ENCODE measurements at regions not wholly inside any gene's neighbourhood (a gene's known extent, or its start where the extent isn't known, plus 50 kb on each side); places are given as distances from the start of the nearest gene placed in this dataset.

DNA sequence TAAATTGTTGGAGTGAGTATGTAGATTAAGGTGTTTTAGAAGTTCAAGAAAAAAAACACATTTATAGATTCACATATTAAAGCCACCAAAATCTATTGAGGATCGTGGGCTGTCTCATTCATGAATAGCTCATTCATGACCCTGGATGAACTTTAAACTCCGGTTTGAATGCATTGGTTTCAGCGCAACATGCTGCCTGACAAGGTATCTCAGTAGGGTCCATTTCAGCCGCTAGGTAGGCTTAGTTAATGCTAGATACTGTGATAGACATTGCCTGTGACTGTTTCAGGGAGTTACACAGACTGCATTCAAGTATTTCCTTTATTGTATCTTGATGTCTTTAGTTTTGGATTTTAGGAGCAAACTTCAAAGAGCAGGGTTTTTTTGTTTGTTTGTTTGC is 140.5 kb upstream of the POGK start (continued):
- no peak for TF ChIP-seq HDAC2 (IDR thresholded peaks at IDR 0.05; ENCODE audit: borderline replicate concordance in 1 of 2, low read depth in 2 of 2, low read length in 2 of 2)
- no peak for TF ChIP-seq PHF8 (conservative IDR thresholded peaks at IDR 0.05; ENCODE audit: low read depth, low read length)

All from H1 (cell line).